GM12878 (cell line): ENCODE measurements at regions not wholly inside any gene's neighbourhood (a gene's known extent, or its start where the extent isn't known, plus 50 kb on each side); places are given as distances from the start of the nearest gene placed in this dataset.

ENCODE experiments used
- ATAC-seq: fragments of 200-7000 bp; cut with Tn5 transposase; 3 replicates; pipeline ENCODE4 v1.9.1; 2020; ENCODE audit warnings: mild to moderate bottlenecking, moderate library complexity
- BruUV-seq: library from RNA; stranded (reverse); fragments of 400-500 nt; replicated peaks from 2 replicates; lab custom pipeline; 2021; lab: Mats Ljungman, UMichigan
- CTCF ChIA-PET: fragments of 300-600 bp; sonication (Branson Sonifier 250); formaldehyde crosslinking; extraction: SDS; loops from one replicate; lab custom pipeline; 2021; ENCODE audit warnings: inconsistent platforms; lab: Yijun Ruan, JAX
- POLR2A ChIA-PET: fragments of 350-600 bp; formaldehyde crosslinking; extraction: SDS; loops from one replicate; lab custom pipeline; 2021; ENCODE audit warnings: inconsistent platforms; lab: Charles Lee
- RAD21 ChIA-PET: fragments of 300-600 bp; sonication (Branson Sonifier 250); formaldehyde crosslinking; loops from one replicate; lab custom pipeline; 2023; ENCODE audit warnings: antibody characterized with exemption; ENCODE audit not compliant: unreplicated experiment; lab: Charles Lee
- SMC1A ChIA-PET: fragments of 300-600 bp; sonication (Branson Sonifier 250); formaldehyde crosslinking; loops from one replicate; lab custom pipeline; 2023; ENCODE audit not compliant: unreplicated experiment, uncharacterized antibody; lab: Charles Lee
- DNase-seq: peaks from one replicate; pipeline ENCODE4 v3.0.0-alpha.2; 2011; ENCODE audit warnings: low read depth, low spot score
- FAIRE-seq: peaks from 3 replicates; lab custom pipeline; 2011; peaks lifted over from hg19 to GRCh38; lab: Jason Lieb, UNC
- H2AFZ ChIP-seq: 2 replicates; pipeline ENCODE4 v1.6.0; 2011; ENCODE audit warnings: low read depth, low read length, control low read depth; ENCODE audit not compliant: control insufficient read depth
- H3K27ac ChIP-seq: 2 replicates; pipeline ENCODE4 v1.5.1; 2011; ENCODE audit warnings: control low read depth; ENCODE audit not compliant: control insufficient read depth, insufficient read depth
- H3K27me3 ChIP-seq, 2 experiments: replicated peaks in 1 of 2; 2 replicates each; pipeline versions ENCODE4 v1.6.0 to v1.6.1; 2011; ENCODE audit warnings: low read length in 1 of 2; ENCODE audit not compliant: control insufficient read depth in 2 of 2, insufficient read depth in 2 of 2
- H3K36me3 ChIP-seq, 2 experiments: 2 replicates each; pipeline ENCODE4 v1.5.1; 2011; ENCODE audit warnings: low read length in 1 of 2; ENCODE audit not compliant: control insufficient read depth in 2 of 2, insufficient read depth in 2 of 2
- H3K4me1 ChIP-seq: 2 replicates; pipeline ENCODE4 v1.6.1; 2011; ENCODE audit warnings: mild to moderate bottlenecking, low read length, moderate library complexity, mixed read lengths; ENCODE audit not compliant: control insufficient read depth, insufficient read depth
- H3K4me2 ChIP-seq: 2 replicates; pipeline ENCODE4 v1.6.0; 2011; ENCODE audit warnings: control low read depth; ENCODE audit not compliant: control insufficient read depth, insufficient read depth
- H3K4me3 ChIP-seq: fragments of 200-600 bp; sonication (generic); 2 replicates; pipeline ENCODE4 v1.5.1; 2016
- H3K79me2 ChIP-seq: 2 replicates; pipeline ENCODE4 v1.6.0; 2011; ENCODE audit warnings: low read length; ENCODE audit not compliant: control insufficient read depth, insufficient read depth
- H3K9ac ChIP-seq: 2 replicates; pipeline ENCODE4 v1.8.0; 2011; ENCODE audit warnings: low read length, control low read depth, mixed read lengths; ENCODE audit not compliant: control insufficient read depth, insufficient read depth
- H3K9me3 ChIP-seq: replicated peaks from 3 replicates; pipeline ENCODE4 v1.5.1; 2011; ENCODE audit warnings: mild to moderate bottlenecking, low read length; ENCODE audit not compliant: control insufficient read depth, insufficient read depth
- H4K20me1 ChIP-seq: 2 replicates; pipeline ENCODE4 v1.6.0; 2011; ENCODE audit not compliant: control insufficient read depth, insufficient read depth
- ATF7 ChIP-seq: fragments of 450-650 bp; IDR thresholded peaks from 2 replicates; pipeline ENCODE4 v1.6.1; 2016; ENCODE audit warnings: low read depth, mild to moderate bottlenecking
- BMI1 ChIP-seq: fragments of 450-650 bp; IDR thresholded peaks from 2 replicates; pipeline ENCODE4 v1.6.1; 2016; ENCODE audit warnings: mild to moderate bottlenecking, moderate library complexity, borderline replicate concordance
- BRCA1 ChIP-seq: IDR thresholded peaks from 2 replicates; pipeline ENCODE4 v1.6.1; 2011; ENCODE audit warnings: low read depth, low read length, improper control_type of control experiment
- EZH2 ChIP-seq: IDR thresholded peaks from 2 replicates; pipeline ENCODE4 v1.6.1; 2012; ENCODE audit warnings: low read depth, mild to moderate bottlenecking, control low read depth, inconsistent platforms, low read length, borderline replicate concordance; ENCODE audit not compliant: control insufficient read depth
- KLF5 ChIP-seq: fragments of 450-650 bp; IDR thresholded peaks from 2 replicates; pipeline ENCODE4 v1.6.1; 2014; ENCODE audit warnings: mild to moderate bottlenecking; ENCODE audit not compliant: partially characterized antibody
- NFXL1 ChIP-seq: fragments of 450-650 bp; IDR thresholded peaks from 2 replicates; pipeline ENCODE4 v1.6.1; 2017; ENCODE audit warnings: antibody characterized with exemption, mild to moderate bottlenecking, borderline replicate concordance
- NR2C2 ChIP-seq: IDR thresholded peaks from 2 replicates; pipeline ENCODE4 v1.6.1; 2011; ENCODE audit warnings: borderline replicate concordance, low read depth; ENCODE audit not compliant: control insufficient read depth, insufficient read length
- RBBP5 ChIP-seq: fragments of 200-600 bp; sonication (generic); conservative IDR thresholded peaks from 2 replicates; pipeline ENCODE4 v1.6.1; 2016
- STAT1 ChIP-seq: fragments of 450-650 bp; conservative IDR thresholded peaks from 2 replicates; pipeline ENCODE4 v1.6.1; 2014; ENCODE audit warnings: antibody characterized with exemption, mild to moderate bottlenecking
- TAF1 ChIP-seq: IDR thresholded peaks from 2 replicates; pipeline ENCODE4 v1.6.1; 2011; ENCODE audit warnings: mild to moderate bottlenecking, low read depth, low read length, borderline replicate concordance
- ZNF274 ChIP-seq: IDR thresholded peaks from one replicate; pipeline ENCODE4 v1.8.0; 2011; ENCODE audit not compliant: insufficient read length, insufficient read depth
- WGBS: methylation state at CpG from one replicate; pipeline ENCODE4 v1.1.6; 2016; ENCODE audit warnings: low lambda C conversion rate; ENCODE audit not compliant: insufficient replicate concordance, insufficient coverage; ENCODE audit errors: missing lambda C conversion rate; 5-methylcytosine and 5-hydroxymethylcytosine counted together
- in situ Hi-C: fragments of 300-500 bp; cut with MboI; formaldehyde crosslinking; loops from 9 replicates; pipeline ENCODE4 v1.14.3; 2018; ENCODE audit warnings: mixed read lengths
- intact Hi-C: fragments of 100-400 bp; cut with micrococcal nuclease; formaldehyde crosslinking; loops from one replicate; pipeline ENCODE4 v1.14.2; 2022; ENCODE audit not compliant: unreplicated experiment
- TF ChIP-seq, protein P1 (sequence below): fragments of 450-650 bp; IDR thresholded peaks from 2 replicates; pipeline ENCODE4 v1.6.1; 2017; ENCODE audit warnings: mild to moderate bottlenecking, low read depth, inconsistent platforms; ENCODE audit not compliant: poor library complexity, severe bottlenecking
- TF ChIP-seq, protein P2 (sequence below): IDR thresholded peaks from 2 replicates; pipeline ENCODE4 v1.6.1; 2011; ENCODE audit warnings: mild to moderate bottlenecking, low read depth, low read length, moderate library complexity; ENCODE audit not compliant: insufficient replicate concordance
- TF ChIP-seq, protein P3 (sequence below): fragments of 450-650 bp; IDR thresholded peaks from 2 replicates; pipeline ENCODE4 v1.6.1; 2016; ENCODE audit warnings: mild to moderate bottlenecking
- TF ChIP-seq, protein P4 (sequence below): fragments of 450-650 bp; IDR thresholded peaks from 2 replicates; pipeline ENCODE4 v1.6.1; 2018; ENCODE audit warnings: borderline replicate concordance, mild to moderate bottlenecking; ENCODE audit not compliant: partially characterized antibody

DNA sequence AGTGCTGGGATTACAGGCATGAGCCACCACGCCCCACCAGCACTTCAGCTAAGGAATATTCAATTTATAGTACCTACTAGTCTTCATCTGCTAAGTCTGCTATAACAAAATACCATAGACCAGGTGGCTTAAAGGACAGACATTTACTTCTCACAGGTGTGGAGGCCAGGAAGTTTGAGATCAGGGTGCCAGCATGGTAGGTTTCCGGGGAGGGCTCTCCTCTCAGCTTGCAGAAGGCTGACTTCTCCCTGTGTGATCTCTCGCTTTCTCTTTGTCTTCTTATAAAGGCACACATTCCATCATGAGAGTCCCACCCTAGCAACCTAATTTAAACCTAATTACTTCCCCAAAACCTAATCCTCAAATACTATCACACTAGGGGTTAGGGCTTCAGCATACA lies 433.0 kb downstream of the INSC start (continued):
- TF ChIP-seq NFXL1 = no peak
- TF ChIP-seq, all 136 proteins: peak for 0

DNA sequence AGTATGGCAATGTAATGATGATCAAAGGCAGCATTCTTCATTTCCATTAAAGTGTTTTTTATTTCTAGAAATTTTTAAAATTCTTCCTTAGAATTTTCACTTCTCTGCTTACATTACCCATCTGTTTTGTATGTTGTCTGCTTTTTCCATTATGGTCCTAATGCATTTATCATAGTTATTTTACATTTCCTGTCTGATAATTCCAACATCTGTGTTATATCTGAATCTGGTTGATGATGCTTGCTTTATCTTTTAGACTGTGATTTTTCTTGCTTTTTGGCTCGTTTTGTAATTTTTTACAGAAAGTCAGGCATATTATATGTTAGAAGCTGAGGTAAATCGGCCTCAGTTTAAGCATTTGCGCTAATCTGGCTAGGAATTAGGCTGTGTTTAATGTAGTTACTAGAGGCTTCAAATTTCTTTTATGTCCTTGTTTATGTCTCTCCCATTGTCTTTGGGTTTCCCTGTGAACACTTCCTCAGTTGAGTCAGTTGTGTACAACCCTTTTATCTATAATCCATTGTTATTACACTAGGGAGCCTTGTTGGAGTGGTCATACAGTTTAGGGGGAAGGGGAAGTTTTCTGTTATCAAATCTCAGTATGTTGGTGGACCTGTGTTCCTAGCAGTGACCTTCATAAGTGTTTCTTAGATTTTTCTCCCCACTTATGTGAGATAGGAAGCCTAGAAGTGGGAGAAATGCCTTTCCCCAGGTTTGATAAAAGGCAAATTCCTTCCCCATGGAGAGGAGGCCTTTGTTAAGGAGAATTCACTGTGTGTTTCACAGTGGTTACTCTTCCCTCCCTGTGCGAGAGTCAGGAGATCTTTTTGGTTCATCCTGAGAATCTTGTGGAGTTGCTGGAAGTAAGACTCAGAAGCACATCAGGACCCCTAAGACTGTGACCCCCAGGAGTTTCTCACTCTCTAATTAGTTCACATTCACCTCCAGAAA lies 437.5 kb downstream of the INSC start:
- Histone ChIP-seq H3K4me1 (no peaks in the 10 kb centered on the region), H4K20me1 (no peaks in the 10 kb centered on the region), H3K36me3 (no peaks in the 10 kb centered on the region), H3K4me3 (no peak overlapping the region), H3K27me3 (no peaks in the 10 kb centered on the region), H2AFZ (no peak overlapping the region), H3K9ac (no peak overlapping the region), H3K27ac (no peak overlapping the region), H3K9me3 (no peaks in the 10 kb centered on the region), H3K4me2 (no peak overlapping the region), H3K79me2 (no peaks in the 10 kb centered on the region)
- intact Hi-C loops (no loop called here), in situ Hi-C loops (no loop called here)
- no peak for FAIRE-seq
- RAD21 ChIA-PET = no interaction called here
- no peak for ATAC-seq
- BruUV-seq = no TSS peak
- SMC1A ChIA-PET = no interaction called here
- DNase-seq = no peak
- CTCF ChIA-PET = no interaction called here
- POLR2A ChIA-PET = no interaction called here
- WGBS = 39% methylated on average over 4 of the region's 4 CpGs
- TF ChIP-seq KLF5 = no peak
- no peak for TF ChIP-seq ATF7
- no peak for TF ChIP-seq ZNF274
- TF ChIP-seq, protein P1, sequence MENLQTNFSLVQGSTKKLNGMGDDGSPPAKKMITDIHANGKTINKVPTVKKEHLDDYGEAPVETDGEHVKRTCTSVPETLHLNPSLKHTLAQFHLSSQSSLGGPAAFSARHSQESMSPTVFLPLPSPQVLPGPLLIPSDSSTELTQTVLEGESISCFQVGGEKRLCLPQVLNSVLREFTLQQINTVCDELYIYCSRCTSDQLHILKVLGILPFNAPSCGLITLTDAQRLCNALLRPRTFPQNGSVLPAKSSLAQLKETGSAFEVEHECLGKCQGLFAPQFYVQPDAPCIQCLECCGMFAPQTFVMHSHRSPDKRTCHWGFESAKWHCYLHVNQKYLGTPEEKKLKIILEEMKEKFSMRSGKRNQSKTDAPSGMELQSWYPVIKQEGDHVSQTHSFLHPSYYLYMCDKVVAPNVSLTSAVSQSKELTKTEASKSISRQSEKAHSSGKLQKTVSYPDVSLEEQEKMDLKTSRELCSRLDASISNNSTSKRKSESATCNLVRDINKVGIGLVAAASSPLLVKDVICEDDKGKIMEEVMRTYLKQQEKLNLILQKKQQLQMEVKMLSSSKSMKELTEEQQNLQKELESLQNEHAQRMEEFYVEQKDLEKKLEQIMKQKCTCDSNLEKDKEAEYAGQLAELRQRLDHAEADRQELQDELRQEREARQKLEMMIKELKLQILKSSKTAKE = no peak
- TF ChIP-seq BMI1 = no peak
- no peak for TF ChIP-seq RBBP5
- TF ChIP-seq EZH2 = no peak
- TF ChIP-seq, protein P2, sequence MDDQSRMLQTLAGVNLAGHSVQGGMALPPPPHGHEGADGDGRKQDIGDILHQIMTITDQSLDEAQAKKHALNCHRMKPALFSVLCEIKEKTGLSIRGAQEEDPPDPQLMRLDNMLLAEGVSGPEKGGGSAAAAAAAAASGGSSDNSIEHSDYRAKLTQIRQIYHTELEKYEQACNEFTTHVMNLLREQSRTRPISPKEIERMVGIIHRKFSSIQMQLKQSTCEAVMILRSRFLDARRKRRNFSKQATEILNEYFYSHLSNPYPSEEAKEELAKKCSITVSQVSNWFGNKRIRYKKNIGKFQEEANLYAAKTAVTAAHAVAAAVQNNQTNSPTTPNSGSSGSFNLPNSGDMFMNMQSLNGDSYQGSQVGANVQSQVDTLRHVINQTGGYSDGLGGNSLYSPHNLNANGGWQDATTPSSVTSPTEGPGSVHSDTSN = no peak
- no peak for TF ChIP-seq NR2C2
- TF ChIP-seq, protein P3, sequence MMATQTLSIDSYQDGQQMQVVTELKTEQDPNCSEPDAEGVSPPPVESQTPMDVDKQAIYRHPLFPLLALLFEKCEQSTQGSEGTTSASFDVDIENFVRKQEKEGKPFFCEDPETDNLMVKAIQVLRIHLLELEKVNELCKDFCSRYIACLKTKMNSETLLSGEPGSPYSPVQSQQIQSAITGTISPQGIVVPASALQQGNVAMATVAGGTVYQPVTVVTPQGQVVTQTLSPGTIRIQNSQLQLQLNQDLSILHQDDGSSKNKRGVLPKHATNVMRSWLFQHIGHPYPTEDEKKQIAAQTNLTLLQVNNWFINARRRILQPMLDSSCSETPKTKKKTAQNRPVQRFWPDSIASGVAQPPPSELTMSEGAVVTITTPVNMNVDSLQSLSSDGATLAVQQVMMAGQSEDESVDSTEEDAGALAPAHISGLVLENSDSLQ = no peak
- TF ChIP-seq STAT1 = no peak
- TF ChIP-seq TAF1 = no peak
- no peak for TF ChIP-seq BRCA1
- TF ChIP-seq, protein P4, sequence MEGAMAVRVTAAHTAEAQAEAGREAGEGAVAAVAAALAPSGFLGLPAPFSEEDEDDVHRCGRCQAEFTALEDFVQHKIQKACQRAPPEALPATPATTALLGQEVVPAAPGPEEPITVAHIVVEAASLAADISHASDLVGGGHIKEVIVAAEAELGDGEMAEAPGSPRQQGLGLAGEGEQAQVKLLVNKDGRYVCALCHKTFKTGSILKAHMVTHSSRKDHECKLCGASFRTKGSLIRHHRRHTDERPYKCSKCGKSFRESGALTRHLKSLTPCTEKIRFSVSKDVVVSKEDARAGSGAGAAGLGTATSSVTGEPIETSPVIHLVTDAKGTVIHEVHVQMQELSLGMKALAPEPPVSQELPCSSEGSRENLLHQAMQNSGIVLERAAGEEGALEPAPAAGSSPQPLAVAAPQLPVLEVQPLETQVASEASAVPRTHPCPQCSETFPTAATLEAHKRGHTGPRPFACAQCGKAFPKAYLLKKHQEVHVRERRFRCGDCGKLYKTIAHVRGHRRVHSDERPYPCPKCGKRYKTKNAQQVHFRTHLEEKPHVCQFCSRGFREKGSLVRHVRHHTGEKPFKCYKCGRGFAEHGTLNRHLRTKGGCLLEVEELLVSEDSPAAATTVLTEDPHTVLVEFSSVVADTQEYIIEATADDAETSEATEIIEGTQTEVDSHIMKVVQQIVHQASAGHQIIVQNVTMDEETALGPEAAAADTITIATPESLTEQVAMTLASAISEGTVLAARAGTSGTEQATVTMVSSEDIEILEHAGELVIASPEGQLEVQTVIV = no peak
